ENCODE measurements at regions not wholly inside any gene's neighbourhood (a gene's known extent, or its start where the extent isn't known, plus 50 kb on each side); places are given as distances from the start of the nearest gene placed in this dataset.
"Not testable (repeated sequence)": the region's sequence is repeated elsewhere in the genome, so short reads cannot be mapped to it uniquely, and the experiment has no call there.

GRCh38 chr7:4496911-4497310 lies 185.2 kb upstream of the FOXK1 start:
- not testable (repeated sequence) for TF ChIP-seq CTCF, POLR2A (IDR thresholded peaks at IDR 0.05)

Data from esophagus squamous epithelium (tissue), 4 donors.